ENCODE measurements at regions not wholly inside any gene's neighbourhood (a gene's known extent, or its start where the extent isn't known, plus 50 kb on each side); places are given as distances from the start of the nearest gene placed in this dataset.

- TF ChIP-seq REXO4 (CRISPR knock-in tag; IDR thresholded peaks at IDR 0.05; ENCODE audit: borderline replicate concordance) (no peak), CTCF (CRISPR knock-in tag; IDR thresholded peaks at IDR 0.05) (no peak), SMAD1 (CRISPR knock-in tag; IDR thresholded peaks at IDR 0.05; ENCODE audit: borderline replicate concordance, low read depth) (no peak), HDAC6 (IDR thresholded peaks at IDR 0.05; ENCODE audit: low read depth, low read length) (no peak), U2AF2 (IDR thresholded peaks at IDR 0.05; ENCODE audit: low read depth, low read length) (no peak)
These were observed 804.9 kb downstream of the BRD1 start for GRCh38 chr22:49022816-49023160.

All from HepG2 (cell line).